GM12874 (cell line): ENCODE measurements at regions not wholly inside any gene's neighbourhood (a gene's known extent, or its start where the extent isn't known, plus 50 kb on each side); places are given as distances from the start of the nearest gene placed in this dataset.
A peak's percentile ranks its signal among the peaks of the same experiment; 100 is the strongest.

Experiments
- TF ChIP-seq, protein P1 (sequence below): IDR thresholded peaks from 2 replicates; pipeline ENCODE4 v1.5.1; 2011; ENCODE audit warnings: low read depth, mild to moderate bottlenecking, control low read depth, low read length, moderate library complexity; ENCODE audit not compliant: insufficient read depth

- TF ChIP-seq, protein P1, sequence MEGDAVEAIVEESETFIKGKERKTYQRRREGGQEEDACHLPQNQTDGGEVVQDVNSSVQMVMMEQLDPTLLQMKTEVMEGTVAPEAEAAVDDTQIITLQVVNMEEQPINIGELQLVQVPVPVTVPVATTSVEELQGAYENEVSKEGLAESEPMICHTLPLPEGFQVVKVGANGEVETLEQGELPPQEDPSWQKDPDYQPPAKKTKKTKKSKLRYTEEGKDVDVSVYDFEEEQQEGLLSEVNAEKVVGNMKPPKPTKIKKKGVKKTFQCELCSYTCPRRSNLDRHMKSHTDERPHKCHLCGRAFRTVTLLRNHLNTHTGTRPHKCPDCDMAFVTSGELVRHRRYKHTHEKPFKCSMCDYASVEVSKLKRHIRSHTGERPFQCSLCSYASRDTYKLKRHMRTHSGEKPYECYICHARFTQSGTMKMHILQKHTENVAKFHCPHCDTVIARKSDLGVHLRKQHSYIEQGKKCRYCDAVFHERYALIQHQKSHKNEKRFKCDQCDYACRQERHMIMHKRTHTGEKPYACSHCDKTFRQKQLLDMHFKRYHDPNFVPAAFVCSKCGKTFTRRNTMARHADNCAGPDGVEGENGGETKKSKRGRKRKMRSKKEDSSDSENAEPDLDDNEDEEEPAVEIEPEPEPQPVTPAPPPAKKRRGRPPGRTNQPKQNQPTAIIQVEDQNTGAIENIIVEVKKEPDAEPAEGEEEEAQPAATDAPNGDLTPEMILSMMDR: no peak
Observed at GRCh38 chr12:61998791-61999190, 261.4 kb upstream of the USP15 start.

DNA sequence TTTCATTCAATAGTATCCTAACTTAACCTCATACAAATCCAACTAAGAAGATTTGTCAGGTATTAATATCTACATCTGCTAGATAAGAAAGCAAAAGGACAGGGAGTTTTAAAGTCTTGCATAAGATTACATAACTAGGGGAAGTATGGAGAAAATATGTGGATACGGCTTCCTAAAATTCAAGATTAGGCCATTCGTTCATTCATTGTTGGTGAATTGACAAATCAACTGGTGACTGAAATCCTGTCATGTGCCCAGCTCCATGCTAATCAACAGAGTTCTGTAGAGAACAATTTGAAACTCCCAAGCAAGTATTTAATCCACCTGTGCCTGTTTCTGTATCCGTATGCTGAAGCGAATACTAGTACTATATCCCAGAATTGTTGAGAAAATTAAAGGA lies 260.9 kb upstream of the USP15 start:
- TF ChIP-seq, protein P1: no peak

DNA sequence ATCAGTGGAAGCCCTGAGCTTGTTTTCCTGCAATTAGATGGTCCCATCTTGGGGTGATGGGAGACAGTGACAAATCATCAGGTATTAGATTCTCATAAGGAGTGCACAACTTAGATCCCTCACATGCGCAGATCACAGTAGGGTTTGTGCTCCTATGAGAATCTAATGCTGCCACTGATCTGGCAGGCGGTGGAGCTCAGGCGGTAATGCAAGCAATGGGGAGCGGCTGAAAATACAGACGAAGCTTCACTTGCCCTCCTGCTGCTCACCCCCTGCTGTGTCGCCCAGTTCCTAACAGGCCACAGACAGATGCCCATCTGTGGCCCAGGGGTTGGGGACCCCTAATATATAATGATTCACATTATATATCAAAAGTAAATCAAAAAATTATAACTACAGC lies 258.8 kb upstream of the USP15 start:
- TF ChIP-seq, protein P1: no peak

- TF ChIP-seq, protein P1: no peak
Observed at GRCh38 chr12:62003226-62003625, 257.0 kb upstream of the USP15 start.

- TF ChIP-seq, protein P1: no peak
Observed at GRCh38 chr12:62003701-62004100, 256.5 kb upstream of the USP15 start.

DNA sequence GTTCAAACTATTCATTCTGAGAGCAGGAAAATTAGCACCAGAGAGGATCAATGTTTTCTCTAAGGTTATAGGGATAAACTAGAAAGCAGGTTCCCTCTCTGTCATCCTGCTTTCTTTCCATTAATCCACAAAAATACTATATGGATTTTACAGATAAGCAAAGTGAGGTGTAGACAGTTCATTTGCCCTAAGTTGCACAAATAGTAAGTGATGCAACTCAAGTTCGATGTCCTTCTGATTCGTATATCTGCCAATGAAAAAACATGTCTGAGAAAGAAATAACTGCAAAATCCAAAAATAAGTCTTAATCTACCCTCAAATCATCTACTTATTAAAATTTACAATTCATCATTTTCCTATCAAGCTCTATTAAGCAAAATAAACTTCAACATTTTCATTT lies 254.6 kb upstream of the USP15 start:
- TF ChIP-seq, protein P1: no peak

DNA sequence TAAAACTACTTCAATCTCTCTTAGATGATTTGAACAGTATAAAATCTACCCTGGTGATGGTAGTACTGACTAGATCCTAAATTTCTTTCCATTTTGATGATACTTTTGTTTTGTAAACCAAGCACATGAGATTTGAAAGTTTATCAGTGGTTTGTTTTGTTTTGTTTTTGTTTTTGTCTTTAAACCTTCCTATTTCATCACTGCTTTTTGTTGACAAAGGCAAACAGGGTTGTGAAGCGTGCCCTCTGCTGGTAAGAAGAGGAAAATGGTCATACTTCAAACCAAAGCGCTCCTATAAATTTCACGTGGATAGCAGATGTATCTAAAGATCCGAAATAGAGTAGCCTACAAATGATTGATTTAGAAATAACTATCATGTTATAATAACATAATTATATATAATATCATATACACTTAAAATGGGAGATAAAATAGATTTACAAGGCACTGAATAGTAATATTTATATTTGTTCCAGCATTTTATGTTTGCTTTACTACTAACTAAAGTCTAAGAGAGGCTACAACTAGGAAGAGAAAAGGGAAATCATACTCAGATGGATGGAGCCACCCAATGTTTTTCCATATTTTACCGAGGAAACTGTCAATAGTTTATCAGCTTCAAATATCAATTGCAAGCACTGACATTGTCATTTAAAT lies 254.0 kb upstream of the USP15 start:
- TF ChIP-seq, protein P1: peak; percentile 61
